ENCODE measurements at regions not wholly inside any gene's neighbourhood (a gene's known extent, or its start where the extent isn't known, plus 50 kb on each side); places are given as distances from the start of the nearest gene placed in this dataset.

- Histone ChIP-seq H3K36me3 (ENCODE audit: insufficient read depth, low read length) (no peaks in the 10 kb centered on the region), H4K20me1 (ENCODE audit: insufficient read depth, low read length, poor library complexity, severe bottlenecking) (no peaks in the 10 kb centered on the region), H2AFZ (ENCODE audit: low read length) (no peak overlapping the region), H3K4me1 (ENCODE audit: insufficient read depth, low read length, poor library complexity, severe bottlenecking) (no peaks in the 10 kb centered on the region), H3K9me2 (replicated peaks; ENCODE audit: low read depth, low read length) (0 out of 2 replicates have a peak, but pooled peaks cover 5% of the 10 kb centered on the region), H3K79me2 (ENCODE audit: insufficient read depth, low read length) (no peaks in the 10 kb centered on the region), H3K4me3 (ENCODE audit: low read length, poor library complexity, severe bottlenecking) (no peak overlapping the region), H3K9me3 (ENCODE audit: insufficient read depth, low read depth, low read length) (no peaks in the 10 kb centered on the region), H3F3A (ENCODE audit: low read depth) (no peaks in the 10 kb centered on the region), H3K9ac (ENCODE audit: low read depth, low read length, poor library complexity, severe bottlenecking) (no peak overlapping the region), H3K4me2 (ENCODE audit: low read depth, low read length, poor library complexity, severe bottlenecking) (no peak overlapping the region), H3K27me3 (ENCODE audit: insufficient read depth, low read length, poor library complexity, severe bottlenecking) (no peaks in the 10 kb centered on the region)
- TF ChIP-seq EZH2phosphoT487 (IDR thresholded peaks at IDR 0.05; ENCODE audit: borderline replicate concordance) = no peak
- TF ChIP-seq, protein P1, sequence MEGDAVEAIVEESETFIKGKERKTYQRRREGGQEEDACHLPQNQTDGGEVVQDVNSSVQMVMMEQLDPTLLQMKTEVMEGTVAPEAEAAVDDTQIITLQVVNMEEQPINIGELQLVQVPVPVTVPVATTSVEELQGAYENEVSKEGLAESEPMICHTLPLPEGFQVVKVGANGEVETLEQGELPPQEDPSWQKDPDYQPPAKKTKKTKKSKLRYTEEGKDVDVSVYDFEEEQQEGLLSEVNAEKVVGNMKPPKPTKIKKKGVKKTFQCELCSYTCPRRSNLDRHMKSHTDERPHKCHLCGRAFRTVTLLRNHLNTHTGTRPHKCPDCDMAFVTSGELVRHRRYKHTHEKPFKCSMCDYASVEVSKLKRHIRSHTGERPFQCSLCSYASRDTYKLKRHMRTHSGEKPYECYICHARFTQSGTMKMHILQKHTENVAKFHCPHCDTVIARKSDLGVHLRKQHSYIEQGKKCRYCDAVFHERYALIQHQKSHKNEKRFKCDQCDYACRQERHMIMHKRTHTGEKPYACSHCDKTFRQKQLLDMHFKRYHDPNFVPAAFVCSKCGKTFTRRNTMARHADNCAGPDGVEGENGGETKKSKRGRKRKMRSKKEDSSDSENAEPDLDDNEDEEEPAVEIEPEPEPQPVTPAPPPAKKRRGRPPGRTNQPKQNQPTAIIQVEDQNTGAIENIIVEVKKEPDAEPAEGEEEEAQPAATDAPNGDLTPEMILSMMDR (conservative IDR thresholded peaks at IDR 0.05; ENCODE audit: low read length) = no peak
Measured at GRCh38 chr4:116877069-116877468, 208.3 kb downstream of the TRAM1L1 start.

GRCh38 chr4:116872941-116873340 is 212.4 kb downstream of the TRAM1L1 start:
- no peaks in the 10 kb centered on the region for H3F3A ChIP-seq (ENCODE audit: low read depth)
- no peaks in the 10 kb centered on the region for H3K36me3 ChIP-seq (ENCODE audit: insufficient read depth, low read length)
- no peaks in the 10 kb centered on the region for H3K4me1 ChIP-seq (ENCODE audit: insufficient read depth, low read length, poor library complexity, severe bottlenecking)
- TF ChIP-seq, protein P1 (conservative IDR thresholded peaks at IDR 0.05; ENCODE audit: low read length) = no peak
- no peak for TF ChIP-seq EZH2phosphoT487 (IDR thresholded peaks at IDR 0.05; ENCODE audit: borderline replicate concordance)
- no peaks in the 10 kb centered on the region for H3K9me2 ChIP-seq (replicated peaks; ENCODE audit: low read depth, low read length)
- no peaks in the 10 kb centered on the region for H3K27me3 ChIP-seq (ENCODE audit: insufficient read depth, low read length, poor library complexity, severe bottlenecking)
- no peak overlapping the region for H3K4me2 ChIP-seq (ENCODE audit: low read depth, low read length, poor library complexity, severe bottlenecking)
- H3K9me3 ChIP-seq (ENCODE audit: insufficient read depth, low read depth, low read length) = no peaks in the 10 kb centered on the region
- no peaks in the 10 kb centered on the region for H3K79me2 ChIP-seq (ENCODE audit: insufficient read depth, low read length)
- H2AFZ ChIP-seq (ENCODE audit: low read length) = no peak overlapping the region
- H4K20me1 ChIP-seq (ENCODE audit: insufficient read depth, low read length, poor library complexity, severe bottlenecking) = no peaks in the 10 kb centered on the region
- no peak overlapping the region for H3K4me3 ChIP-seq (ENCODE audit: low read length, poor library complexity, severe bottlenecking)
- H3K9ac ChIP-seq (ENCODE audit: low read depth, low read length, poor library complexity, severe bottlenecking) = no peak overlapping the region

DNA sequence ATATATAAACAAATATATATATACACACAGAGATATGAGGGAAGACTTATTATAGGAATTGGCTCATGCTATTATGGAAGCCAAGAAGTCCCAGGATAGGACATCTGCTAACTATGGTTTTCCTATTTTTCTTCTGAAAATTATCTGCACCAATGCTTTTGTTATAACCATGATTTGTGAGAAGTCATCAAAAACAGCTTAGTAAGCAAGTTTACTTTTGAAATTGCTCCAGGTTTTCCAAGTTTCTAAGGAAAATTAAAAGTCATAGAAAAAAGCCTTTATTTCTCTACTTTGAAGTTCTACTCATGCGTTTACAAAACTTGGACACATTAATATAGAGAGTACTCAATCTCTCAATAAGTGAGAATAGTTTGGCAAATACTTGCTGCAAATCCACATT is 213.1 kb downstream of the TRAM1L1 start:
- Histone ChIP-seq H3K4me3 (ENCODE audit: low read length, poor library complexity, severe bottlenecking) (no peak overlapping the region), H3K79me2 (ENCODE audit: insufficient read depth, low read length) (no peaks in the 10 kb centered on the region), H4K20me1 (ENCODE audit: insufficient read depth, low read length, poor library complexity, severe bottlenecking) (no peaks in the 10 kb centered on the region), H3K9ac (ENCODE audit: low read depth, low read length, poor library complexity, severe bottlenecking) (no peak overlapping the region), H3K9me3 (ENCODE audit: insufficient read depth, low read depth, low read length) (no peaks in the 10 kb centered on the region), H3K27me3 (ENCODE audit: insufficient read depth, low read length, poor library complexity, severe bottlenecking) (no peaks in the 10 kb centered on the region), H3K36me3 (ENCODE audit: insufficient read depth, low read length) (no peaks in the 10 kb centered on the region), H3K4me2 (ENCODE audit: low read depth, low read length, poor library complexity, severe bottlenecking) (no peak overlapping the region), H3K4me1 (ENCODE audit: insufficient read depth, low read length, poor library complexity, severe bottlenecking) (no peaks in the 10 kb centered on the region), H2AFZ (ENCODE audit: low read length) (no peak overlapping the region), H3K9me2 (replicated peaks; ENCODE audit: low read depth, low read length) (no peaks in the 10 kb centered on the region), H3F3A (ENCODE audit: low read depth) (no peaks in the 10 kb centered on the region)
- TF ChIP-seq, protein P1 (conservative IDR thresholded peaks at IDR 0.05; ENCODE audit: low read length) = no peak
- TF ChIP-seq EZH2phosphoT487 (IDR thresholded peaks at IDR 0.05; ENCODE audit: borderline replicate concordance) = no peak
